Mucosa of rectum (tissue), 2 donors: ENCODE measurements at regions not wholly inside any gene's neighbourhood (a gene's known extent, or its start where the extent isn't known, plus 50 kb on each side); places are given as distances from the start of the nearest gene placed in this dataset.

Source experiments
- H3K27ac ChIP-seq, 2 donors: one replicate each; pipeline ENCODE4 v1.7.0; 2013; ENCODE audit warnings: inconsistent platforms in 2 of 2, low read depth in 2 of 2, low read length in 2 of 2
- H3K27me3 ChIP-seq, 2 donors: one replicate each; pipeline ENCODE4 v1.7.0; 2013; ENCODE audit warnings: low read length in 2 of 2; ENCODE audit not compliant: control insufficient read depth in 2 of 2, insufficient read depth in 2 of 2
- H3K36me3 ChIP-seq, 2 donors: one replicate each; pipeline ENCODE4 v1.7.0; 2013; ENCODE audit warnings: low read length in 2 of 2; ENCODE audit not compliant: control insufficient read depth in 2 of 2, insufficient read depth in 2 of 2
- H3K4me1 ChIP-seq, 2 donors: one replicate each; pipeline ENCODE4 v1.7.0; 2013; ENCODE audit warnings: low read length in 2 of 2, mild to moderate bottlenecking in 1 of 2; ENCODE audit not compliant: control insufficient read depth in 2 of 2, insufficient read depth in 2 of 2
- H3K4me3 ChIP-seq, 2 donors: one replicate each; pipeline ENCODE4 v1.7.0; 2013; ENCODE audit warnings: low read length in 2 of 2
- H3K9ac ChIP-seq, 2 donors: one replicate each; pipeline ENCODE4 v1.7.0; 2013; ENCODE audit warnings: low read length in 2 of 2, low read depth in 1 of 2, mild to moderate bottlenecking in 1 of 2
- H3K9me3 ChIP-seq, 2 donors: one replicate each; pipeline ENCODE4 v1.7.0; 2013; ENCODE audit warnings: low read length in 2 of 2; ENCODE audit not compliant: control insufficient read depth in 2 of 2
- donor health status: healthy.
- donor health status: Normal muscosa, but diverticular disease.

DNA sequence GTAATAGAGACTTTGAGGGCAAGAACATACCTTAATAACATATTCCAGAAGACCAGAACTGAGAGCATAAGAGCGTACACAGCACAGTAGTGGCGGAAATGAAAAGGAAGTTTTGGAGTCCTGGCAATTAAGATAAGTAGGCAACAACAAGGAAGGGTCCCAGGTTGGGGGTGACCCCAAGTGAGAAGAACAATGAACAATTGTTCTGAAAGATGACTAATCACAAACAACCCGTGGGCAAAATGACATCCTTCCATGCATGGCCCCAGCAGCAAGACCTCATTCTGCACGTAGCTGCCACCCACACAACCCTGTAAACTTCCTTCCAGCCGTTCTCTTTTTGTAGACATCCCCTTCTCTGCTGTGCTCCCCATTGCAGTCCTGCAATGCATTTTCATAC lies 384.4 kb upstream of the PABPC4L start:
- no peak overlapping the region for H3K4me3 ChIP-seq
- H3K36me3 ChIP-seq: no peaks in the 10 kb centered on the region
- no peak overlapping the region for H3K9ac ChIP-seq
- H3K4me1 ChIP-seq: no peaks in the 10 kb centered on the region
- no peaks in the 10 kb centered on the region for H3K9me3 ChIP-seq
- H3K27me3 ChIP-seq: no peaks in the 10 kb centered on the region
- no peak overlapping the region for H3K27ac ChIP-seq

- no peaks in the 10 kb centered on the region for H3K9me3 ChIP-seq
- no peak overlapping the region for H3K9ac ChIP-seq
- no peaks in the 10 kb centered on the region for H3K4me1 ChIP-seq
- H3K27me3 ChIP-seq: no peaks in the 10 kb centered on the region
- no peak overlapping the region for H3K4me3 ChIP-seq
- no peaks in the 10 kb centered on the region for H3K36me3 ChIP-seq
- no peak overlapping the region for H3K27ac ChIP-seq
Measured at GRCh38 chr4:134567461-134567860, 365.9 kb upstream of the PABPC4L start.

- Histone ChIP-seq H3K27ac (no peak overlapping the region), H3K36me3 (no peaks in the 10 kb centered on the region), H3K4me3 (no peak overlapping the region), H3K9ac (no peak overlapping the region), H3K4me1 (no peaks in the 10 kb centered on the region), H3K27me3 (no peaks in the 10 kb centered on the region), H3K9me3 (no peaks in the 10 kb centered on the region)
Measured at GRCh38 chr4:134560728-134561127, 359.1 kb upstream of the PABPC4L start.

- H3K27ac ChIP-seq: no peak overlapping the region
- no peaks in the 10 kb centered on the region for H3K27me3 ChIP-seq
- no peaks in the 10 kb centered on the region for H3K36me3 ChIP-seq
- H3K4me1 ChIP-seq: no peaks in the 10 kb centered on the region
- H3K9me3 ChIP-seq: no peaks in the 10 kb centered on the region
- H3K9ac ChIP-seq: no peak overlapping the region
- no peak overlapping the region for H3K4me3 ChIP-seq
Measured at GRCh38 chr4:134552063-134552462, 350.5 kb upstream of the PABPC4L start.

DNA sequence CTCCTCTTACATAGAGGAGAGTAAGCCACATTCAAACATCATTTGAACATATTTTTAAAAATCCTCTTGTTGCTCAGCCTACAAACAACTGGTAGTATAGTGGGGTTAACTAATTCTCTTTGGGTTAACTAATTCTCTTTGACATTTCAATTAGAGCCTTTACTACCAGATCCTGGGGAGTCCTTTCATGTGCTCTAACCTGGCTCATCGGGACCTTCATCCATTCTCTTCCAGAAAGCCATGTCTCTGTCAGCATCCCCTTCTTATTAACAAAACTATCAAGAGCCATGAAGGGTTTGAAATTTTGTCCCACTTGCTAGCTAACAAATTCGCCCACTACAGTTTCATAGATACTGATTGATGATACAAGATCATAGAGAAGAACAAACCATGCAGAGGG lies 349.8 kb upstream of the PABPC4L start:
- no peaks in the 10 kb centered on the region for H3K36me3 ChIP-seq
- H3K4me3 ChIP-seq: no peak overlapping the region
- H3K27me3 ChIP-seq: no peaks in the 10 kb centered on the region
- H3K9me3 ChIP-seq: no peaks in the 10 kb centered on the region
- no peak overlapping the region for H3K27ac ChIP-seq
- H3K9ac ChIP-seq: no peak overlapping the region
- H3K4me1 ChIP-seq: no peaks in the 10 kb centered on the region

DNA sequence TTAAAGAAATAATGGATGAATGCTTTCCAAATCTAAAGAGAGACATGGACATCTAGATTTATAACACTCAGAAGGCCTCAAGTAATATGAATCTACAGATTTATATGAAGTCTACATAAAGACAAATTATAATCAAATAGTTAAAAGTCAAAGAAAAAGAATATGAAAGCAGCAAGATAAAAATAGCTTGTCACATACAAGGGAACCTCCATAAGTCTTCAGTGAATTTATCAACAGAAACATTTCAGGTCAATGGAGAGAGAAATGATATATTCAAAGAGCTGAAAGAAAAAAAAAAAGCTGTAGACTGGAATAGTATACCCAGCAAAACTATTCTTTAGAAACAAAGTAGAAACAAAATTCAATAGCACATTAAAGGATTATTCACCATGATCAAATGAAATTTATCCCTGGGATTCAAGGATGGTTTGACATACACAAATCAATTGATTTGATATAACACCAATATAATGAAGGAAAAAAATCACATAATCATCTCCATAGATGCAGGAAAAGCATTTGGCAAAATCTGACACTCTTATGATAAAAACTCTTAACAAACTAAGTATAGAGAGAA lies 346.6 kb upstream of the PABPC4L start:
- Histone ChIP-seq H3K4me3 (no peak overlapping the region), H3K4me1 (no peaks in the 10 kb centered on the region), H3K36me3 (no peaks in the 10 kb centered on the region), H3K27me3 (no peaks in the 10 kb centered on the region), H3K27ac (no peak overlapping the region), H3K9ac (no peak overlapping the region), H3K9me3 (no peaks in the 10 kb centered on the region)

DNA sequence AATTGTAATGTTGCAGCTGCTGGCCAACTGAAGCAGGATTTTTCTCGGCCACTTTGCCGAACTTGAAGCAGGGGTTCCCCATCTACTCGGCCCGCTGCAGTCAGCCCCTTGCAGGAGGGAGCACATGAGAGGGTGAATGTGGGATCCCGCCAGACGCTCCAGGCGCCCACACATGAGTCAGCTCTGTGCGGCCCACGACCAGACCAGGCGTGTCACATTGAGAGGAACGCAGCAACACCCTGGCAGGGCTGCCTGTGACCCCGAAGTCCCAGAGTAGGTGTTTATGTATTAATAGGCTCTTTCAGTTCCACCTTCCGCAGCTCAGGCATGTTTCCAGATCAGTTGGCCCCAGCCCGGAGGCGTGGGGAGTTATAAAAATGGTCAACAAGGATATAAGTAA lies 344.7 kb upstream of the PABPC4L start:
- Histone ChIP-seq H3K36me3 (no peaks in the 10 kb centered on the region), H3K4me3 (no peak overlapping the region), H3K4me1 (no peaks in the 10 kb centered on the region), H3K9ac (no peak overlapping the region), H3K27me3 (no peaks in the 10 kb centered on the region), H3K27ac (no peak overlapping the region), H3K9me3 (no peaks in the 10 kb centered on the region)

GRCh38 chr4:134544303-134544770 lies 342.7 kb upstream of the PABPC4L start:
- no peak overlapping the region for H3K9ac ChIP-seq
- no peaks in the 10 kb centered on the region for H3K9me3 ChIP-seq
- no peak overlapping the region for H3K4me3 ChIP-seq
- no peaks in the 10 kb centered on the region for H3K27me3 ChIP-seq
- H3K4me1 ChIP-seq: no peaks in the 10 kb centered on the region
- H3K27ac ChIP-seq: no peak overlapping the region
- H3K36me3 ChIP-seq: no peaks in the 10 kb centered on the region

DNA sequence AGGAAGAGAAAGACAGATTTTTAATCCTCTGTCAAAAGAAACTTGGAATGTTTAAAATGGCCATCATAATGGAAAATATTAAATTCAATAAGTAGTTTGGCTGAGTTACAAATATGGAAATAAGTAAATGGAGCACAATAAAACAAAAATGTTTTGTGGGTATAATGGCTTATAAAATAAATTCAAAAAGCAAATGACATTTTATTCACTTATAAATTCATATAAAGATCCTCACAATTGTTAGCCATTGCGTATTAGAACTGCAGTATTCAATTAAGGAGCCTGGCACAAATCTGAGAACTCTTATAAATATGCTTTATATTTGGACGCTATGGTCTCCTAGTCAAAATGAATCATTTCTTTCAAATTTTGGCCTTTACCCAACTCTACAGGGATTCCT lies 339.0 kb upstream of the PABPC4L start:
- no peak overlapping the region for H3K27ac ChIP-seq
- H3K4me3 ChIP-seq: no peak overlapping the region
- no peak overlapping the region for H3K9ac ChIP-seq
- H3K36me3 ChIP-seq: no peaks in the 10 kb centered on the region
- no peaks in the 10 kb centered on the region for H3K27me3 ChIP-seq
- no peaks in the 10 kb centered on the region for H3K9me3 ChIP-seq
- H3K4me1 ChIP-seq: no peaks in the 10 kb centered on the region

DNA sequence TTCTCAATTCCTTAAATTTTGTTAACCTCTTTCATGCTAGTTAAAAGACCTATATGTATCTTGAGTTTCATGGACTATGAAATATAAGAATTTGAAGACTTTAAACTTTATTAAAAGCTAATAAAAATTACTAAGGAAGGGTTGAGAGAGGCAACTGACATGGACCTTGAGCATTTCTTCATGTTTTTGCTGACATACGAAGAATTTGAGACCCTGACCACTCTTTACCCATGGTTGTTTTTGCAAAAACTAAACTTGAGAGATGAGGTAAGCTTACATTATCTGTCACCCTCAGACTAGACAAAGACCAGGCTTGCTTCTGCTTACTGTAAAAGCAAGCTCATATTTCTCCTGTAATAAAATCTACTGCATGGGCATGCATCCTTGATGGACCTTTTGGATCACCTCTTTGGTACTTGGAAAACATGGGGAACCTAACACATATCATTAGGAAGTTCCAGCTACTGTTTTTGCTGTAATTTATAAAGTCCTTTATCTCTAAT lies 338.2 kb upstream of the PABPC4L start:
- Histone ChIP-seq H3K4me3 (no peak overlapping the region), H3K9ac (no peak overlapping the region), H3K27me3 (no peaks in the 10 kb centered on the region), H3K36me3 (no peaks in the 10 kb centered on the region), H3K27ac (no peak overlapping the region), H3K4me1 (no peaks in the 10 kb centered on the region), H3K9me3 (no peaks in the 10 kb centered on the region)

- Histone ChIP-seq H3K4me1 (no peaks in the 10 kb centered on the region), H3K27ac (no peak overlapping the region), H3K36me3 (no peaks in the 10 kb centered on the region), H3K9me3 (no peaks in the 10 kb centered on the region), H3K27me3 (no peaks in the 10 kb centered on the region), H3K9ac (no peak overlapping the region), H3K4me3 (no peak overlapping the region)
Measured at GRCh38 chr4:134537701-134538100, 336.1 kb upstream of the PABPC4L start.
